ENCODE measurements at regions not wholly inside any gene's neighbourhood (a gene's known extent, or its start where the extent isn't known, plus 50 kb on each side); places are given as distances from the start of the nearest gene placed in this dataset.
"Not testable (repeated sequence)": the region's sequence is repeated elsewhere in the genome, so short reads cannot be mapped to it uniquely, and the experiment has no call there.

DNA sequence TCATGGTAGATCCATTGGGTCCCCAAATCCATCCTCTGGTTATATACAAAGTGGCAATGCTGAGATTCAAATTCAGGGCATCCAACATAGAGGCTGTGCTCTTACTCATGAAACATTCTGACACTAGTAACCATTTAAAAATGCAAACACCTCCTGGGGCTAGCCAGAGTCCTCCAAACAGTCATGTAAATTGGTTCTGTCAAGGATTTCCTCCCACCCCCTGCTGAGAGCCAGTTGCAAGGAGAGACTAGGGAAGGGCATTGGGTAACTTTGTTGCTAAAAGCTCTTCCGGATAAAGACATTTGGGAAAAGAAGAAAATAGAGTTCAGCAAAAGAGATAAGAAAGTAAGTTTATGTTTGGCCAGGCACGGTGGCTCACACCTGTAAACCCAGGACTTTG is 58.3 kb downstream of the ART5 start:
- not testable (repeated sequence) for DNase-seq (ENCODE audit: low read depth)

DNA sequence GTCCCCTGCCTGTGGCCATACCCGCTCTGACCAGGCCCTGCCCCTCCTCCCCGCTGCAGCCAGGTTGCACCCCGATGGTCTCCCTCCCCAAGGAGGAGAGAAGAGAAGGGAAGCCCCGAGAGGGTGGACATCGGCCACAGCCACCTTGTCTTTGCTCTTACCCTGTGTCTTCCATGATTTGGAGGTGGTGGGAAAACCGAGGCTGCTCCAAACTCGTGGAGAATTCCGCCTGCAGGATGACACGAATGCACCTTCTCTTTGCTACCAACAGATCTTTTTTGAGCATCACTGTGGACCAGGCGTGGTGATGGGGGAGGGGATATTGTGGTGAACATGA is 60.4 kb downstream of the ART5 start:
- DNase-seq (ENCODE audit: low read depth), result not testable (repeated sequence)

DNA sequence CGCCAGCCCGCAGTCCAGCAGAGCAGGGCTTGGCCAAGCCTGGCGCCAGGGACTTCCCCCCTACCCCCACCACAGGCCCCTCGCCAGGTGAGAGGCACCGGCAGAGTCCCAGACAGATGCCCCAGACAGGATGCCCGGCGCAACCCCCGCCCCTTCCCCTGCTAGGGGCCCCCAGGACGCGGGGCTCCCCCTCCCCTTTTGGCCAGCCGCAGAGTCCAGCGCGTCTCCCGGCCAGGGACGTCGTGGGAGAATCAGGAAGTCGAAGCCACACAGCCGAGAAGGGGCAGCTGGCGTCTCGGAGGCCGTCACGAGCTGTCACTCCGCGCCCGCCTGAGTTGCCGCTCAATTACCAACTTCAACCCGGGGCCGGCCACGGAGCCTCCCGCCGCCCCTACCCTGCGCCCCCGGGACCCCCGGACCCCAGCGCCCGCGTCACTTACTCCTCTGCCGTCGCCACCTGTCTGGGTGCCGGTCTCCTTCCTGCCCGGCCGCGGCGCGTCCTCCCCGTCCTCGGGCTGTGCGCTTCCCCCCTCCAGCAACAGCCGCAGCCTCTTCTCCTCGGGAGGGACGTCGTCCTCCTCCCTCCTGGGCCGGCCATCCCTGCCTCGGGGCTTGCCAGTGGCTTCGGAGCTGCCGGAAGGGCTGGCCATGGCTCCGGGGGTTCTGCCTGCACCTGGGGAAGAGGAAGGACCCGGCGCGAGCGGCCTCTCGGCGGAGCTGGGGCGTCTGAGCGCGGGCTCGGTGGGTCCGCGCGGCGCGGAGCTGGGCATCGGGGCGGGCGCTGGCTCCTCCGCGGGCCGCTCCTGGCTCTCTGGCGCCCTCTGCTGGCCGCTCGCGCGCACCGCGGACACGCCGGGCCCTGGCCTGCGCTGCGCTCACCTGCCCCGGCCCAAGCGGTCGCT is 61.1 kb downstream of the ART5 start:
- DNase-seq (ENCODE audit: low read depth), result peak; percentile 58

DNA sequence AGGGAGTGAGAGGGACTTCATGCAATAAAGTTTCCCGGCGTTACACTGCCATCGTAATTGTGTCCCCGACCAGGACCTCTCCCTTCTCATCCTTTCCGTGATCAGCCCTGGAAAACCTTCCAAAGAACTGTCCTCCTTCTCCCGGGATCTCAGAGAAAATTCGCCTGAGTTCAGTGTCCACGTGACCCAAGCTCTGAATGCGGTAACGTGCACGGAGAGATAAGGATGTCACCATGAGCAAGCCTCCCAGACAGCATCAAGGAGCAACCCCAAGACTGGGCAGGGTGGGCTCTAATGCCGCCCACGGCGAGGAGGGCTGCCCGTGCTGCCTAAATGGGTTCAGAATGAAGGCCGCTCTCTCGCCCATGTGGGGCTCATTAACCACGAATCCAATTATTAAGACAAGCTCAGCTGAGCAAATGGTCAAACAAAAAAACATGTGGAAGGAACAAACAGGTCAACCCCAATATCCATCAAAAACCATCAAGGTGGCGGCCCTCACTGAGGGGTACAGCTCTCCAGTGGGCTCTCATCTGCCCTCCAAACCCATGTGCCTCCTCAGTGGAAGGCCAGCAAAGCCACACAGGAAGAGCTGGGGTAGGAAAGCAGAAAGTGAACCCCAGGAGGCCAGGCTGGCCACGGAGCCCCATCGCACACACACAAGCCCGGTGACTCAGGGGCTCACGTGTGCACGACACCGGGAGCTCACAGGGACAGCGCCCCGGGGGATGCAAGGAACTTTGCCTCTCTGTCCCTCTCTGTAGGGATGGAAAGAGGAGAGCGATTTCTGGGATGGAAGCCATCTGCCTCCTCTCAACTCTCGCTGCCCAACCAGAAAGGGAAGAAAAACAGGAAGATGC is 62.0 kb downstream of the ART5 start:
- not testable (repeated sequence) for DNase-seq (ENCODE audit: low read depth)

DNA sequence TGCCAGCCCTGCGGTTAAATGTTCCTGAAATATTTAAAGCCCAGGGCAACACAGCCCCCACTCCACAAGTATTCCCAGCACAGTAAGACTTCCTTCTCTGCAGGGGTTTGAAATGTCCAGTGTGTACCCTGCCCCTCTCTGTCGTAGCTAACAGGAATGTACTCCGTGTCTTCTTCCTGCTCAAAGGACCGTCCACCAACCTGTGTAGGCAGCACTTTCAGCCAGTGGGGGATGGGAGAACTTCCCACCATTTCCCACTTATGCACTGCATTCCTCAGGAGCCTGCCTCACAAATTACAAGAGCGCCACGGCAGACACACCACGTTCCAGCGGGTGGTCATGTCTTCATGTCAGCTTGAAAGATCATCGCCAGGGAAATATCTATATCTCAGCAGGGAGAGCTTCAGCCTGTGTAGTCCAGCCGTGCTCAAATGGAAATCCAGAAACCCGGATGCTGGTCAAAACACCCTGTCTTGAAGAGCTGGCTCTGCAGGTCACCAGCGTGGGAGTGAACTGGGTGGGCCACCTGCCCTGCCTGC is 65.7 kb downstream of the ART5 start:
- DNase-seq (ENCODE audit: low read depth), result not testable (repeated sequence)

DNA sequence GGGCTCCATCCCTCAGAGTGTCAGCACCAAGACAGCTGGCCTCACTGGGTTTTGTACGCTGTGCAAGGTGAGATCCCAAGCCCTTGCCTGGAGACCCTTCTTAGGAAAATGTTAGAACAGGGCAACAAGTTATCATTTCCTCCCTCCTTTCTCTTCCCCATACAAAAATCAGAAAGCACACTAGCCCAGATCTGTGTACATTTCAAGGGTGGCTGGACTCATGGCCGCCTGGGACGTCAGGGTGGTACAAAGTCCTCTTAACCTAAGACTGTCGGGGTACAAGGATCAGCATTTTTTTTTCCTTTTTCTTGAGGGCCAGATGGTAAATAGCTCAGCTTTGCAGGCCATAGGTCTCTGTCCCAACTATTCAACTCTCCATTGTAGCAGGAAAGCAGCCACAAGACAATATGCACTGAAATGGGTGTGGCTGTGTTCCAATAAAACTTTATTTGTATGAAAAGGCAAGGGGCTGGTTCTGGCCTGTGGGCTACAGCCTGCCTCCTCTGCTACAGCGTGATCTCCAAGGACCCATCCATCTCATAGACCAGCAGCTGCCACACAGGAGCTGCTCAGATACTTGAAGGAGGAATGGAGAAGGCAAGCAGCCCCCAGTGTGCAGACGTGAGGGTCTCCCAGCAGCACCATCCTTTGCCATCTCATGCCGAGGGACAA is 68.7 kb downstream of the ART5 start:
- not testable (repeated sequence) for DNase-seq (ENCODE audit: low read depth)

DNA sequence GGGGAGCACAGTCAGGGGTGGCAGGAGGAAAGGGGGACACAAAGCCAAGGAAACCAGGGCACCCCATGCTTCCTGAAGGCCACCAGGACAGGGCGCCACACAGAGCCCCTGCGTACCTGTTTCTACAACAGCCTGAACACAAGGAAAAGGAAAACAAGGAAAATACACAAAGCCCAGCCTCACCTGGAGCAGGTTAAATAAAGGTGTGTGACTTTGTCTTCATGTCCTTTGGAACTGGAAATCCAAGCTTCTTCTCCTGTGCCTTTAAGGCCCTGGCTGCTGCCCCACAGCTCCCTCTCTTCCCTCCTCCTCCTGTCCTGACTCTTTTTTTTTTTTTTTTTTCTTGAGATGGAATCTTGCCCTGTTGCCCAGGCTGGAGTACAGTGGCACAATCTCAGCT is 70.0 kb downstream of the ART5 start:
- DNase-seq (ENCODE audit: low read depth), result not testable (repeated sequence)

DNA sequence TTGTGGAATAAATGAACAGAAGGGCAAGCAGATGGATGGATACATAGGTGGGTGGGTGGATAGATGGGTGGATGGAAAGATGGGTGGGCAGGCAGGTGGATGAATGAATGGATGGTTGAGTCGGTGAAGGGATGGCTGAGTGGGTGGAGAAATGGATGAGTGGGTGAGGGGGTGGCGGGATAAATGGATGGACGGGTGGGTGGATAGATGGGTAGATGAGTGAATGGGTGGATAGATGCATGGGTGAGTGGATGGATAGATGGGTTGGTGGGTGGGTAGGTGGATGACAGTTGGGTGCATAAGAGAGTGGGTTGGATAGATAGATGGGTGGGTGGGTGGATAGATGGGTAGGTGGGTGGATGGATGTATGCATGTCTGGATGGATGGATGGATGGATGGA is 76.0 kb downstream of the ART5 start:
- not testable (repeated sequence) for DNase-seq (ENCODE audit: low read depth)

DNA sequence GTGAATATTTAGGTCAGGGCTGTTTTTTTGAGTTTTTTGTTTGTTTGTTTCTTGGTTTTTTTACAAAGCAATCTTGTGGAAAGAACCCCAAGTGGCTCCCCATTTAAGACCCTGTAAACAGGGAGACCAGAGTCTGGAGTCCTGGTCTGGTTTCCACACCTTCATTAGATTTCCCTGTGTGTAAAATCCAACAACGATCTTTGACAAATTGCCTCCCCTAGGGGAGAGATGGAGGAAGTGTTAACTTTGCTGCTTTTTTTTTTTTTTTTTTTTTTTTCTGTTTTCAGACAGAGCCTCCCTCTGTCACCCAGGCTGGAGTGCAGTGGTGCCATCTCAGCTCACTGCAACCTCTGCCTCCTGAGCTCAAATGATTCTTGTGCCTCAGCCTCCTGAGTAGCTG is 77.4 kb downstream of the ART5 start:
- DNase-seq (ENCODE audit: low read depth), result not testable (repeated sequence)

DNA sequence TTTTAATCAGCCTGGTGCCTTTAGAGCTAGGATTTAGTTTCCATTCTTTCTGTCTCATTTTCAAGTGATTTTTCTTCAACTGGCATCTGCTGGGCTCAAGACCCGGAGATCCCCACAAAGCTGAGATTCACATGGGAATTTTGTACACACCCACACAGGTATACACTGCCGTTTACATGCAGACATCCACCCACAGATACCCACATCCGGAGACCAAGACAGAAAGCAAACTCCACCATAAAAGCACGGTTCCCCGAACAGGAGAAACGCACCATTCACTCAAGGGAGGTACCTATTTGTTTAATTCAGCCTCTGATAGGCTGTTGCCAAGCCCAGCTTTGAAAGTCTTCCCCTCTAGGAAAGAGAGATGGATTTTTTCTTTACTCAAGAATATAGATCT is 87.2 kb downstream of the ART5 start:
- DNase-seq (ENCODE audit: low read depth), result peak; percentile 5

DNA sequence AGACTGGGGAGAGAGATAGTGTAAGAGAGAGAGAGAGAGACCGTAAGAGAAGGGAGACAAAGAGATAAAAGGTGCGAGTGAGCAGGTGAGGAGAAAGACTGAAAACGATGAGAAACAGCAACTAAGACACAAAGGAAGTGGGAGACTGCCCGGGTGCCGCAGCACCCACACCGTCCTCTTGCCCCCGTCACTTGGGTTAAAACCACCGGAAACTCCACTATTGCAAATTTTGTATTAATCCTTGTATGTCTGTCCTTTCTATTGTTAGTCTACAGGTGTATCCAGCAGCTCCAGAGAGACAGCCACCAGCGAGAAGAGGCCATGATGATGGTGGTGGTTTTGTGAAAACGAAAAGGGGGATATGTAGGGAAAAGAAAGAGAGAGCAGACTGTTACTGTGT is 96.8 kb downstream of the ART5 start:
- not testable (repeated sequence) for DNase-seq (ENCODE audit: low read depth)

DNA sequence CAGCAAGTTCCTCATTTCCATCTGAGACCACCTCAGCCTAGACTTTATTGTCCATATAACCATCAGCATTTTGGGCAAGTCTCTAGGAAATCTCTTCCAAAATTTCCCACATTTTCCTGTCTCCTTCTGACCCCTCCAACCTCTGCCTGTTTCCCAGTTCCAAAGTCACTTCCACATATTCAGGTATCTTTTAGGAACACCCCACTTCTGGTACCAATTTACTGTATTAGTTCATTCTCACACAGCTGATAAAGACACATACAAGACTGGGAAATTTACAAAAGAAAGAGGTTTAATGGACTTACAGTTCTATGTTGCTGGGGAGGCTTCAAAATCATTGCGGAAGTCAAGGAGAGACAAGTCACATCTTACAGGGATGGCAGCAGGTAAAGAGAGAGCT is 103.6 kb downstream of the ART5 start:
- DNase-seq (ENCODE audit: low read depth), result not testable (repeated sequence)

DNA sequence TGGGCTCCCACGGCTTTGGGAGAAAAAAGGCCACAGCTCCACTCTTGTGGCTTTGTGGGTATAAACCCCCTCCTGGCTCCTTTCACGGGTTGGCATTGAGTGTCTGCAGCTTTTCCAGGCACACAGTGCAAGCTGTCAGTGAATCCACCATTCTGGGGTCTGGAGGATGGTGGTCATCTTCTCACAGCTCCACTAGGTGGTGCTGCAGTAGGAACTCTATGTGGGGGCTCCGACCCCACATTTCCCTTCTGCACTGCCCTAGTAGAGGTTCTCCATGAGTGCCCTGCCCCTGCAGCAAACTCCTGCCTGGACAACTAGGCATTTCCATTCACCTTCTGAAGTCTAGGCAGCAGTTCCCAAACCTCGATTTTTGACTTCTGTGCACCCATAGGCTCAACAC is 104.5 kb downstream of the ART5 start:
- DNase-seq (ENCODE audit: low read depth), result not testable (repeated sequence)

DNA sequence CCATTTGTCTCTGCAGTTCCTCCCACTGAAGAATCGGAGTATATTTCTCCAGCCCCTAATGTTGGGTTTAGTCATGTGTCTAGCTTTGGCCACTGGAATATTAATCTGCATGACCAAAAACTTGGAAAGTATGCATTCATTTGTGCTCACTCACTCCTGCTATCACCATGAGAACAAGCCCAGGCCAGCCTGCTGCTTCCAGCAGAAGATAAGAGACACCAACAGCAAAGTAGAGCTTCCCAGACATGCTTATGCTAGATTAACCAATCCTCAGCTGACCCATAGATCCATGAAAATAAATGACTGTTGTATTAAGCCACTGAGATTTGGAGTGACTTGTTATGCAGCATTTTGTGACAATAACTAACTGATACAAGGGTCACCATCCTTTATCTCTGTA is 108.8 kb downstream of the ART5 start:
- not testable (repeated sequence) for DNase-seq (ENCODE audit: low read depth)

DNA sequence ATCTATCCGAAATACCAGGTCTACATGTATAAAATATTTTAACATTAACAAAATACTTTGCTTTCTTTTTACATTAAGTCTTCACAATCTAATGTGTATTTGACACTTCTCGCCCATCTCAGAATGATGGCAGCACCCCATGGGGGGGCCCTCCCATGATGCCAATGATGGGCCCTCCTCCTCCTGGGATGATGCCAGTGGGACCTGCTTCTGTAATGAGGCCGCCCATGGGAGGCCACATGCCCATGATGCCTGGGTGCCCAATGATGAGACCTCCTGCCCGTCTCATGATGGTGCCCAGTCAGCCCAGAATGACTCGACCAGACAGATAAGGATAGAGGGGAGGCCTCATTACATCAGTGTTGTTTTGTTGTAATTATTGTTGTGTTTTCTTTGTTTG is 110.5 kb downstream of the ART5 start:
- DNase-seq (ENCODE audit: low read depth), result not testable (repeated sequence)

DNA sequence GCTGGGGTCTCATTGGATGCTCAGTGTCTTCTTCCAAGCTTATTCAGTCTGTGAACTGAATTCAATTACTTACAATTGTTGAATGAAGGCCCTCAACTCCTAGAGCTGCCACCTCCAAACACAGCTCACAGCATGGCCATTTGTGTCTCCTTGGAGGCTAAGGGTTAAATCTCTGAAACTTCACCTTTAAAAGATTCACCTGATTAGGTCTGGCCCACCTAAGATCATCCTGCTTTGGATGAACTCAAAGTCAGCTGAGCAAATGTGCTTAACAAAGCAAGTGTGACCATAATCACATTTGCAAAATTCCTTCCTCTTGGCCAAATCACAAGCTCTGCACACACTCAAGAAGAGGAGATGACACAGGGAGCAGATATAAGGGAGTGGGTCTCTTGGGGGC is 118.2 kb downstream of the ART5 start:
- DNase-seq (ENCODE audit: low read depth), result not testable (repeated sequence)

DNA sequence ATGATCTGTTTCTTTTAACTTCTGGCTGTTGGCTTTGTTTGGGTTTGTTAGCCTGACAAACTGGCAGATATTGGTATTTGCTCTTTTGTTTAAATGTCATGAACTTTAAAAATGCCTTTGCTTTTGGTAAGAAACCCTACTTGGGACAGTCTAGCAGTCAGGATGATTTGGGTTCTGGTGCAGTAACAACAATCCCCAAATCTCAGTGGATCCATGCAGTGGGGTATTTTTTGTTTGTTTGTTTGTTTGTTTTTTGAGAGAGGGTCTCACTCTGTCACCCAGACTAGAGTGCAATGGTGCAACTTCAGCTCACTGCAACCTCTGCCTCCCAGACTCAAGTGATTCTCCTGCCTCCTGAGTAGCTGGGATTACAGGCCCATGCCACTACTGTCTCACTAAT is 120.9 kb downstream of the ART5 start:
- DNase-seq (ENCODE audit: low read depth), result not testable (repeated sequence)

DNA sequence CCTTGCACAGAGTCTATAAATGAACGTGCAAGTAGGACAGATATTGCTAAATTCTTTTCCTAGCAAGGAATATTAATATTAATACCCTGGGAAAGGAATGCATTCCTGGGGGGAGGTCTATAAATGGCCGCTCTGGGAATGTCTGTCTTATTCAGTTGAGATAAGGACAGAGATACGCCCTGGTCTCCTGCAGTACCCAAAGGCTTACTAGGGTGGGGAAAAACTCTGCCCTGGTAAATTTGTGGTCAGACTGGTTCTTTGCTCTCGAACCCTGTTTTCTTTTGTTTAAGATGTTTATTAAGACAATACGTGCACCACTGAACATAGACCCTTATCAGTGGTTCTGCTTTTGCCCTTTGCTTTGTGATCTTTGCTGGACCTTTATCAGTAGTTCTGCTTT is 122.0 kb downstream of the ART5 start:
- not testable (repeated sequence) for DNase-seq (ENCODE audit: low read depth)

DNA sequence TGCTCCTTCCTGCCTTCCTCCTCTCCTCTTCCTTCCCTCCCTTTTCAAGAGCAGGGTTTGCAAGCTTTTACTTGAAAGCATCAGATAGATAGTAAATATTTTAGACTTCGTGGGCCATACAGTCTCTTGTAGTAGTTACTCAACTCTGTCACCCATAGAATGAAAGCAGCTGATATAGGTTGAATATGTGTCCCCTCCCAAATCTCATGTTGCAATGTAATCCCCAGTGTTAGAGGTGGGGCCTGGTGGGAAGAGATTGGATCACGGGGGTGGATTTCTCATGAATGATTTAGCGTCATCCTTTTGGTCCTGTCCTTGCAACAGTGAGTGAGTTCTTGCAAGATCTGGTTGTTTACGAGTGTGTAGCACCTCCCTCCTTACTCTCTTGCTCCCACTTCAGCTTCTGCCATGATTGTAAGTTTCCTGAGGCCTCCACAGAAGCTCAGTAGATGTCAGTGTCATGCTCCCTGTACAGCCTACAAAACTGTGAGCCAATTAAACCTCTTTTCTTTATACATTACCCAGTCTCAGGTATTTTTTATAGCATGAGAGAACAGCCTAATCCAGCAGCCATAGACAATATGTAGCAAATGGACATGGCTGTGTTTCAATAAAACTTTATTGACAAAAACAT is 124.7 kb downstream of the ART5 start:
- DNase-seq (ENCODE audit: low read depth), result not testable (repeated sequence)

DNA sequence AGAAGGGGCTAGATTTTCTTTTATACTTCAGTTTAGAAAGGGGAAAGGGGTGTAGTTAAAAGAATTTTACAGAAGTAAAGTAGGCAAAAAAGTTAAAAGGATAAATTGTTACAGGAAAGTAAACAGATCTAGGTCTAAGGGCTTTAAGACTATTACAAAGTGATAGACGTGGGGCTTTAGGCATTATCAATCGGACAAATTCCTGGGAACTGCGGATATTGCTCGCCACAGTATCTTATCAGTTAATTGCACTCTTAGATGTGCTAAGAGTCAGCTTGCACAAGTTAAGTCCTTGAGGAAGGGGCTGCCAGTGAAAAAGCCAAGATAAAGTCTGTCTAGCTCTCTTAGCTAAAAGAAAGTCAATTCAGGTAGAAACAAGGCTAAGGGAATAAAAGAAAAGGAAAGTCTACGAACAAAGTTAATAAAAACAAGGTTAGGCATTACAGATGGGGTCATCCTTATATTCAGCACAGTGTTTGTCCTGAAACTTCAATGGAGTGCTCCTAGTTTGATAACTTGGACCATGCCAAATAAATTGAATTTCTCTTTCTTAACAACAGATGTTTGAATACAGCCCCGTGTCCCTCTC is 125.4 kb downstream of the ART5 start:
- not testable (repeated sequence) for DNase-seq (ENCODE audit: low read depth)
